Uterus (tissue), 3 donors: ENCODE measurements at regions not wholly inside any gene's neighbourhood (a gene's known extent, or its start where the extent isn't known, plus 50 kb on each side); places are given as distances from the start of the nearest gene placed in this dataset.

Experiments used
- DNase-seq, 2 donors: peaks; one replicate each; pipeline ENCODE4 v3.0.0-alpha.2; 2019 to 2020
- H3K27ac ChIP-seq, 2 donors: fragments of 200-600 bp; sonication (generic); 1 replicate in 1 of 2; 2 replicates in 1 of 2; pipeline ENCODE4 v1.5.1; 2016 to 2018
- H3K27me3 ChIP-seq, 2 donors: fragments of 200-600 bp; sonication (generic); one replicate each; pipeline ENCODE4 v1.5.1; 2018 to 2019; ENCODE audit warnings: control low read depth in 1 of 2
- H3K36me3 ChIP-seq, 2 donors: fragments of 200-600 bp; sonication (generic); one replicate each; pipeline ENCODE4 v1.5.1; 2019; ENCODE audit warnings: control low read depth in 1 of 2
- H3K4me1 ChIP-seq, 2 donors: fragments of 200-600 bp; sonication (generic); one replicate each; pipeline ENCODE4 v1.5.1; 2018 to 2019; ENCODE audit warnings: control low read depth in 1 of 2
- H3K4me3 ChIP-seq, 2 donors: fragments of 200-600 bp; sonication (generic); 1 replicate in 1 of 2; 2 replicates in 1 of 2; pipeline ENCODE4 v1.5.1; 2018 to 2019; ENCODE audit warnings: mild to moderate bottlenecking in 1 of 2
- H3K9me3 ChIP-seq, 2 donors: fragments of 200-600 bp; sonication (generic); one replicate each; pipeline ENCODE4 v1.5.1; 2019; ENCODE audit warnings: control low read depth in 1 of 2
- POLR2A ChIP-seq, 2 donors: fragments of 450-650 bp; IDR thresholded peaks; one replicate each; pipeline ENCODE4 v1.6.1; 2016; ENCODE audit warnings: antibody characterized with exemption in 2 of 2, mild to moderate bottlenecking in 1 of 2, moderate library complexity in 1 of 2
- intact Hi-C: fragments of 100-400 bp; cut with DNase I; formaldehyde crosslinking; loops from one replicate; pipeline ENCODE4 v1.15.1; 2023; ENCODE audit warnings: low total_unique reads
- TF ChIP-seq, protein P1 (sequence below), 4 experiments: fragments of 200-600 bp in 2 of 4; fragments of 450-650 bp in 2 of 4; sonication (generic) in 2 of 4; IDR thresholded peaks; one replicate each; pipeline ENCODE4 v1.5.1; 2016 to 2019; ENCODE audit warnings: antibody characterized with exemption in 4 of 4, mild to moderate bottlenecking in 2 of 4, moderate library complexity in 1 of 4
- donor health status: DM: yes; HTN: yes; CAD: no.

DNA sequence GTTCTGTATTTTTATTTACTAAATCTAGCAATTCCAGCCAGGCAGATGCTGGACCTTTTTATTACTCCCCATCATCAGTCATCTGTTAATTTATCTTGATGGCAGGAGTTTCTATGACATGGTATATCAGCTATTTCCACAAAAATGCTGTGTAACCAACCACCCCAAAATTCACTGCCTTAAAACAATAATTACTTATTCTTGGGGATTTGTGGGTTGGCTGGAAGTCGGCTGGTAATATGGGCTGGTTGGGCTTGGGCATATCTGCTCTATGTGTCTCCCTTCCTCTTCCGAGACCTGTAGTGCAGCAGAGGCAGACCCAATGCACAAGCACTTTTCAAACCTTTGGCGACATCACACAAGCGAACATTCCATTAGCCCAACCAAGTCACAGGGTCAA is 92.1 kb upstream of the UBE2E1 start:
- DNase-seq, result no peak
- H3K27me3 ChIP-seq, result no peaks in the 10 kb centered on the region
- TF ChIP-seq, protein P1, sequence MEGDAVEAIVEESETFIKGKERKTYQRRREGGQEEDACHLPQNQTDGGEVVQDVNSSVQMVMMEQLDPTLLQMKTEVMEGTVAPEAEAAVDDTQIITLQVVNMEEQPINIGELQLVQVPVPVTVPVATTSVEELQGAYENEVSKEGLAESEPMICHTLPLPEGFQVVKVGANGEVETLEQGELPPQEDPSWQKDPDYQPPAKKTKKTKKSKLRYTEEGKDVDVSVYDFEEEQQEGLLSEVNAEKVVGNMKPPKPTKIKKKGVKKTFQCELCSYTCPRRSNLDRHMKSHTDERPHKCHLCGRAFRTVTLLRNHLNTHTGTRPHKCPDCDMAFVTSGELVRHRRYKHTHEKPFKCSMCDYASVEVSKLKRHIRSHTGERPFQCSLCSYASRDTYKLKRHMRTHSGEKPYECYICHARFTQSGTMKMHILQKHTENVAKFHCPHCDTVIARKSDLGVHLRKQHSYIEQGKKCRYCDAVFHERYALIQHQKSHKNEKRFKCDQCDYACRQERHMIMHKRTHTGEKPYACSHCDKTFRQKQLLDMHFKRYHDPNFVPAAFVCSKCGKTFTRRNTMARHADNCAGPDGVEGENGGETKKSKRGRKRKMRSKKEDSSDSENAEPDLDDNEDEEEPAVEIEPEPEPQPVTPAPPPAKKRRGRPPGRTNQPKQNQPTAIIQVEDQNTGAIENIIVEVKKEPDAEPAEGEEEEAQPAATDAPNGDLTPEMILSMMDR (IDR thresholded peaks at IDR 0.05), result no peak
- TF ChIP-seq POLR2A (IDR thresholded peaks at IDR 0.05), result no peak
- no peaks in the 10 kb centered on the region for H3K4me1 ChIP-seq
- H3K9me3 ChIP-seq, result no peaks in the 10 kb centered on the region
- H3K36me3 ChIP-seq, result no peaks in the 10 kb centered on the region
- no peak overlapping the region for H3K4me3 ChIP-seq
- intact Hi-C loops, result no loop called here
- no peak overlapping the region for H3K27ac ChIP-seq

DNA sequence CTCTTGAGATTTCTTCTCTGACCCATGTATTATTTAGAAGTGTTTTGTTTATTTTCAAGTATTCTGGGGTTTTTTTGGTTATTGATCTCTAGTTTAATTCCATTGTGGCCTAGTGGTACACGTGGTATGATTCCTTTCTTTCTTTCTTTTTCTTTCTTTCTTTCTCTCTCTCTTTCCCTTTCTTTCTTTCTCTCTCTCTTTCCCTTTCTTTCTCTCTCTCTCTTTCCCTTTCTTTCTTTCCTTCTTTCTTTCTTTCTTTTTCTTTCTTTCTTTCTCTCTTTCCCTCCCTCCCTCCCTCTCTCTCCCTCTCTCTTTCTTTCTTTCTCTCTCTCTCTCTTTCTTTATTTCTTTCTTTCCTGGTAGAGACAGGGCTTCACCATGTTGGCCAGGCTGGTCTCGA is 85.7 kb upstream of the UBE2E1 start:
- Histone ChIP-seq H3K4me1 (no peaks in the 10 kb centered on the region), H3K27ac (no peak overlapping the region), H3K27me3 (no peaks in the 10 kb centered on the region), H3K9me3 (no peaks in the 10 kb centered on the region), H3K36me3 (no peaks in the 10 kb centered on the region), H3K4me3 (no peak overlapping the region)
- no peak for DNase-seq
- TF ChIP-seq POLR2A (IDR thresholded peaks at IDR 0.05), result no peak
- TF ChIP-seq, protein P1 (IDR thresholded peaks at IDR 0.05), result no peak
- intact Hi-C loops, result no loop called here

DNA sequence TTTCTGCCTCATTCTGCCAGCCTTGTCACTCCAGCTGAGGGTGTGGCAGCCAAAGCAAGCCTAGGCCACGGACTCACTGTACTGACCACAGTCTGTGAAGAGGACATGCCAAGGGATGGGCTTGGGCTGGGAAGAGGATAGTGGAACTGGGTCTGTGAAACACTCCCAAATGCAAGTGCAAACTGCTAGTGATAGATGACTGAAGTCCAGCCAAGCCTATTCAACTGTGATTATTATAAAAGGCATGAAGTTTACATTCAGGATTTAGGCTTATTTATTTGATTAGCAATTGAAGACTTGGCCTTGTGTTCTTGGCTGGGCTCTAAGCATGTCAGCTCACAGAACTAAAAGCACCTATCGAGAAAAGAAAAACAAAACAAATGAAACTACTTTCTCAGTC is 84.9 kb upstream of the UBE2E1 start:
- H3K4me1 ChIP-seq, result no peaks in the 10 kb centered on the region
- no peaks in the 10 kb centered on the region for H3K27me3 ChIP-seq
- no peak for DNase-seq
- no peaks in the 10 kb centered on the region for H3K36me3 ChIP-seq
- intact Hi-C loops, result no loop called here
- no peaks in the 10 kb centered on the region for H3K9me3 ChIP-seq
- TF ChIP-seq POLR2A (IDR thresholded peaks at IDR 0.05), result no peak
- TF ChIP-seq, protein P1 (IDR thresholded peaks at IDR 0.05), result no peak
- H3K4me3 ChIP-seq, result no peak overlapping the region
- no peak overlapping the region for H3K27ac ChIP-seq

DNA sequence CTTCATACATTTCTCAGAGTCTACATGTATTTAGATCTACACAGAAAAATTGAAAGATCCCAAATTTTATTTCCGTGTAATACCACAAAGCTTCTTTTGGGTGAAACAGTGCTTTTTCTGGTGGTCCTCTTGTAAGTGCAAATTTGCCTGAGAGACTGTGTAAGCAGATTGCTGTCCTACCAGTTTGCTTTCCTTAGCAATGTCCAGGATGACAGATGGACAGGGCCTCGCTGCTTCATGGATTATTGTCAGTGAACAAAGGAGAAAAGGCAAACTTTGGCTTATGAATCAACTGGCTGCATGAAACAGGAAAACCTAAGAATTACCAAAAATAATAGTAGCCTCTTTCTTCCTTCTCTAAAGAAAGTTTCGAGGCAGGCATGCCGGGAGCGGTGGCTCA is 82.6 kb upstream of the UBE2E1 start:
- Histone ChIP-seq H3K9me3 (no peaks in the 10 kb centered on the region), H3K4me1 (no peaks in the 10 kb centered on the region), H3K27ac (no peak overlapping the region), H3K27me3 (no peaks in the 10 kb centered on the region), H3K4me3 (no peak overlapping the region), H3K36me3 (no peaks in the 10 kb centered on the region)
- DNase-seq, result no peak
- intact Hi-C loops, result no loop called here
- no peak for TF ChIP-seq POLR2A (IDR thresholded peaks at IDR 0.05)
- TF ChIP-seq, protein P1 (IDR thresholded peaks at IDR 0.05), result no peak

DNA sequence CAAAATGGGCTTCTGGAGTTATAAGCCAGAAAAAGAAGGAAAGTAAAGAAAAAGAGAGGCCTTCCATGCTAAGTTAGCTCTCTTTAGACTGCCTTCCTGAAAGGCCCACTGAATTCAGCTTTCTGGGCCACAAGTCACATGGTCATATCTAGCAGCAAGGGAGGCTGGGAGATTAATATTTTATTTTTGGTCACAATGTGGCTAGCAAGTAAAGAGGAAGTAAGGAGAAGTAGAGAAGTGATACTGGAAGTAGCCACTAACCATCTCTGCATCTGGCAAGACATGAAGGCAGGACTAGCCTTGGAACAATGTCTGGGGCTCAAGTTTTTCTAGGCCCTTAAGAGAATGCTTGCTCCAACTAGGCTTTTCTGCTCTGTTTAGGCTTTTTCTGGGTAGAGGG is 81.8 kb upstream of the UBE2E1 start:
- Histone ChIP-seq H3K36me3 (no peaks in the 10 kb centered on the region), H3K9me3 (no peaks in the 10 kb centered on the region), H3K4me3 (no peak overlapping the region), H3K27me3 (no peaks in the 10 kb centered on the region), H3K4me1 (no peaks in the 10 kb centered on the region), H3K27ac (no peak overlapping the region)
- no peak for DNase-seq
- TF ChIP-seq, protein P1 (IDR thresholded peaks at IDR 0.05), result no peak
- TF ChIP-seq POLR2A (IDR thresholded peaks at IDR 0.05), result no peak
- intact Hi-C loops, result no loop called here
